ENCODE measurements at regions not wholly inside any gene's neighbourhood (a gene's known extent, or its start where the extent isn't known, plus 50 kb on each side); places are given as distances from the start of the nearest gene placed in this dataset.

GRCh38 chr11:43222215-43222614 is 89.6 kb upstream of the API5 start:
- TF ChIP-seq ZNF274 (IDR thresholded peaks at IDR 0.05; ENCODE audit: low read depth, low read length): no peak
- no peak for TF ChIP-seq SUZ12 (IDR thresholded peaks at IDR 0.05; ENCODE audit: extremely low read depth, insufficient read depth, insufficient read length)
- TF ChIP-seq YY1 (IDR thresholded peaks at IDR 0.05; ENCODE audit: insufficient read depth, insufficient read length): no peak
- Histone ChIP-seq H3K4me1 (ENCODE audit: insufficient read depth, insufficient read length) (no peaks in the 10 kb centered on the region), H3K9me3 (ENCODE audit: insufficient read depth, low read length) (no peaks in the 10 kb centered on the region), H3K4me3 (ENCODE audit: insufficient read length, low read depth) (no peak overlapping the region), H3K9ac (ENCODE audit: insufficient read length, low read depth) (no peak overlapping the region), H3K36me3 (ENCODE audit: insufficient read depth, insufficient read length, low read length) (no peaks in the 10 kb centered on the region), H3K27me3 (ENCODE audit: insufficient read depth, insufficient read length) (no peaks in the 10 kb centered on the region)
- DNase-seq (ENCODE audit: low read depth, low spot score): no peak

- no peaks in the 10 kb centered on the region for H3K36me3 ChIP-seq (ENCODE audit: insufficient read depth, insufficient read length, low read length)
- no peaks in the 10 kb centered on the region for H3K27me3 ChIP-seq (ENCODE audit: insufficient read depth, insufficient read length)
- H3K4me3 ChIP-seq (ENCODE audit: insufficient read length, low read depth): no peak overlapping the region
- H3K9me3 ChIP-seq (ENCODE audit: insufficient read depth, low read length): no peaks in the 10 kb centered on the region
- no peaks in the 10 kb centered on the region for H3K4me1 ChIP-seq (ENCODE audit: insufficient read depth, insufficient read length)
- no peak for TF ChIP-seq ZNF274 (IDR thresholded peaks at IDR 0.05; ENCODE audit: low read depth, low read length)
- no peak for TF ChIP-seq SUZ12 (IDR thresholded peaks at IDR 0.05; ENCODE audit: extremely low read depth, insufficient read depth, insufficient read length)
- TF ChIP-seq YY1 (IDR thresholded peaks at IDR 0.05; ENCODE audit: insufficient read depth, insufficient read length): no peak
- H3K9ac ChIP-seq (ENCODE audit: insufficient read length, low read depth): no peak overlapping the region
- no peak for DNase-seq (ENCODE audit: low read depth, low spot score)
These were observed 88.8 kb upstream of the API5 start for GRCh38 chr11:43223026-43223425.

DNA sequence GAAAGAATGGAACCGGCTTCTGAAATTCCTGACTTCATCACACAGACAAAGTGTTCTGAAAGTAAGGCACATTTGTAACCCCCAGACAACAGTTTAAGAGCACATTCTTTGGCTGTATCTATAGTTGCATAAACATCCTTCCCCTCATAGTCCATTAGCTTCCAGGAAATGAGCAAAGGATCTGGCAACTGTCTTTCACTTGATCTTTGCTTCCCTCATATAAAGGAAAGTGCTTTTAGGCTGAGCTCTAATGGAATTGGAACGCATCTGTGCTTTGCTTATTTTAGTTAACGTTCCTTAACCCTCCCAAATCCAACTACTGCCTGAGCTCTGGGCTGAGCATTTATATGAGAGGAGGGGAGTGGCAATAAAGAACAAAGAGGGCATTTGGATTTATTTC is 76.9 kb upstream of the API5 start:
- H3K36me3 ChIP-seq (ENCODE audit: insufficient read depth, insufficient read length, low read length): no peaks in the 10 kb centered on the region
- H3K4me3 ChIP-seq (ENCODE audit: insufficient read length, low read depth): no peak overlapping the region
- no peak overlapping the region for H3K9ac ChIP-seq (ENCODE audit: insufficient read length, low read depth)
- no peaks in the 10 kb centered on the region for H3K4me1 ChIP-seq (ENCODE audit: insufficient read depth, insufficient read length)
- H3K9me3 ChIP-seq (ENCODE audit: insufficient read depth, low read length): 0 out of 2 replicates have a peak, but pooled peaks cover 5% of the 10 kb centered on the region
- no peak for TF ChIP-seq YY1 (IDR thresholded peaks at IDR 0.05; ENCODE audit: insufficient read depth, insufficient read length)
- no peak for TF ChIP-seq SUZ12 (IDR thresholded peaks at IDR 0.05; ENCODE audit: extremely low read depth, insufficient read depth, insufficient read length)
- no peak for TF ChIP-seq ZNF274 (IDR thresholded peaks at IDR 0.05; ENCODE audit: low read depth, low read length)
- no peaks in the 10 kb centered on the region for H3K27me3 ChIP-seq (ENCODE audit: insufficient read depth, insufficient read length)
- DNase-seq (ENCODE audit: low read depth, low spot score): no peak

DNA sequence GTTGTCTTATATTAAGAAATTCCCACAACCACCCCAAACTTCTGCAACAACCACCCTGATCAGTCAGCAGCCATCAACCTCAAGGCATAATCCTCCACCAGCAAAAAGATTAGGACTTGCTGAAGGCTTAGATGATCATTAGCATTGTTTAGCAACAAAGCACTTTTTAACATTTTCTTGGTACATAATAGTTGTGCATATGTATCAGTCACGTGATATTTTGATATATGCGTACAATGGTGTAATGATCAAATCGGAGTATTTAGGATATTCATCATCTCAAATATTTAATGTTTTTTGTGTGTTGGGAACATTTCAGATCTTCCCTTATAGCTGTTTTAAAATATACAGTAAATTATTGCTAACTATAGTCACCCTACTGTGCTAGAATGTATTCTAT is 73.5 kb upstream of the API5 start:
- 0 out of 2 replicates have a peak, but pooled peaks cover 5% of the 10 kb centered on the region for H3K9me3 ChIP-seq (ENCODE audit: insufficient read depth, low read length)
- no peaks in the 10 kb centered on the region for H3K4me1 ChIP-seq (ENCODE audit: insufficient read depth, insufficient read length)
- H3K27me3 ChIP-seq (ENCODE audit: insufficient read depth, insufficient read length): no peaks in the 10 kb centered on the region
- no peaks in the 10 kb centered on the region for H3K36me3 ChIP-seq (ENCODE audit: insufficient read depth, insufficient read length, low read length)
- TF ChIP-seq SUZ12 (IDR thresholded peaks at IDR 0.05; ENCODE audit: extremely low read depth, insufficient read depth, insufficient read length): no peak
- TF ChIP-seq YY1 (IDR thresholded peaks at IDR 0.05; ENCODE audit: insufficient read depth, insufficient read length): no peak
- TF ChIP-seq ZNF274 (IDR thresholded peaks at IDR 0.05; ENCODE audit: low read depth, low read length): no peak
- no peak for DNase-seq (ENCODE audit: low read depth, low spot score)
- no peak overlapping the region for H3K9ac ChIP-seq (ENCODE audit: insufficient read length, low read depth)
- H3K4me3 ChIP-seq (ENCODE audit: insufficient read length, low read depth): no peak overlapping the region

- no peaks in the 10 kb centered on the region for H3K27me3 ChIP-seq (ENCODE audit: insufficient read depth, insufficient read length)
- 0 out of 2 replicates have a peak, but pooled peaks cover 5% of the 10 kb centered on the region for H3K9me3 ChIP-seq (ENCODE audit: insufficient read depth, low read length)
- no peak overlapping the region for H3K9ac ChIP-seq (ENCODE audit: insufficient read length, low read depth)
- no peaks in the 10 kb centered on the region for H3K36me3 ChIP-seq (ENCODE audit: insufficient read depth, insufficient read length, low read length)
- TF ChIP-seq SUZ12 (IDR thresholded peaks at IDR 0.05; ENCODE audit: extremely low read depth, insufficient read depth, insufficient read length): no peak
- TF ChIP-seq YY1 (IDR thresholded peaks at IDR 0.05; ENCODE audit: insufficient read depth, insufficient read length): no peak
- no peak for TF ChIP-seq ZNF274 (IDR thresholded peaks at IDR 0.05; ENCODE audit: low read depth, low read length)
- no peaks in the 10 kb centered on the region for H3K4me1 ChIP-seq (ENCODE audit: insufficient read depth, insufficient read length)
- no peak overlapping the region for H3K4me3 ChIP-seq (ENCODE audit: insufficient read length, low read depth)
- DNase-seq (ENCODE audit: low read depth, low spot score): no peak
These were observed 72.0 kb upstream of the API5 start for GRCh38 chr11:43239791-43240190.

DNA sequence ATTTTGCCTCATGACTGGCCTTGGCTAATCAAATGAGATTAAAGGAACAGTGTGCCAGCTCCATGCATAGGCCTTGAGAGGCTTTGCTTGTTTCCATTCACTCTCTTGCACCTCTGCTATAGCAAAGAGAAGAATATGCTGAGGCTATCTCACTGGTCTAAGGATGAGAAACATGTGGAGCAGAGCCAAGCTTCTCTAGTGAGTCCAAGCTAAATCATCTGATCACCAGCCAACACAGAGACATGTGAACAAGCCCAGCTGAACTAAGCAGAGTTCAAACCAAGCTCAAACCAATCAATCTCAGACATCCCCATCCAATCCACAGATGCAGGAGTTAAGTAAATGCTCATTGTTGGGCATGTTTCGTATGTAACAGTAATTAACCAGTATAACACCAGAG is 69.4 kb upstream of the API5 start:
- Histone ChIP-seq H3K4me1 (ENCODE audit: insufficient read depth, insufficient read length) (no peaks in the 10 kb centered on the region), H3K9ac (ENCODE audit: insufficient read length, low read depth) (no peak overlapping the region), H3K36me3 (ENCODE audit: insufficient read depth, insufficient read length, low read length) (no peaks in the 10 kb centered on the region), H3K4me3 (ENCODE audit: insufficient read length, low read depth) (no peak overlapping the region), H3K27me3 (ENCODE audit: insufficient read depth, insufficient read length) (no peaks in the 10 kb centered on the region), H3K9me3 (ENCODE audit: insufficient read depth, low read length) (0 out of 2 replicates have a peak, but pooled peaks cover 2% of the 10 kb centered on the region)
- DNase-seq (ENCODE audit: low read depth, low spot score): no peak
- TF ChIP-seq SUZ12 (IDR thresholded peaks at IDR 0.05; ENCODE audit: extremely low read depth, insufficient read depth, insufficient read length): no peak
- TF ChIP-seq ZNF274 (IDR thresholded peaks at IDR 0.05; ENCODE audit: low read depth, low read length): no peak
- no peak for TF ChIP-seq YY1 (IDR thresholded peaks at IDR 0.05; ENCODE audit: insufficient read depth, insufficient read length)

DNA sequence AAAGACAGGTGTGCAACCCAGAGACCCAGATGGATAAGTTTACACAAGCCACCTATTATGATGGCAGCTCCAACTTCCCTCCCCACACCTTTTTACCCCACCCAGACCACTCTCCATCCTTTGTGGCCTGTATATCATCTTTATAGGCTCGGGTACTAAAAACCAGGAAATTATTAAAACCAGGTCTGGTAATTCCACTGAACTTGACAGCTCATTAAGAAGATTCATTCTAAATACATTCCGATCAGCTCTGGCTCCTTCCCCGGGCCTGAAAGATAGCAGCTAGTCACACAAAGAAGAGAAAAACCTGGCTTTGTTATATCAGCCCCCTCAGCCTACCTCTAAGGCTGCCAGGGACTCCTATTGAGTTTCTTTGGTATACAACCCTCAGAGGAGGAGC is 67.9 kb upstream of the API5 start:
- no peak overlapping the region for H3K9ac ChIP-seq (ENCODE audit: insufficient read length, low read depth)
- TF ChIP-seq YY1 (IDR thresholded peaks at IDR 0.05; ENCODE audit: insufficient read depth, insufficient read length) (no peak), SUZ12 (IDR thresholded peaks at IDR 0.05; ENCODE audit: extremely low read depth, insufficient read depth, insufficient read length) (no peak), ZNF274 (IDR thresholded peaks at IDR 0.05; ENCODE audit: low read depth, low read length) (no peak)
- no peaks in the 10 kb centered on the region for H3K9me3 ChIP-seq (ENCODE audit: insufficient read depth, low read length)
- no peaks in the 10 kb centered on the region for H3K27me3 ChIP-seq (ENCODE audit: insufficient read depth, insufficient read length)
- no peaks in the 10 kb centered on the region for H3K36me3 ChIP-seq (ENCODE audit: insufficient read depth, insufficient read length, low read length)
- H3K4me3 ChIP-seq (ENCODE audit: insufficient read length, low read depth): no peak overlapping the region
- no peaks in the 10 kb centered on the region for H3K4me1 ChIP-seq (ENCODE audit: insufficient read depth, insufficient read length)
- DNase-seq (ENCODE audit: low read depth, low spot score): no peak

Measured in NT2/D1 (cell line).